ENCODE measurements at regions not wholly inside any gene's neighbourhood (a gene's known extent, or its start where the extent isn't known, plus 50 kb on each side); places are given as distances from the start of the nearest gene placed in this dataset.
"Not testable (repeated sequence)": the region's sequence is repeated elsewhere in the genome, so short reads cannot be mapped to it uniquely, and the experiment has no call there.

DNA sequence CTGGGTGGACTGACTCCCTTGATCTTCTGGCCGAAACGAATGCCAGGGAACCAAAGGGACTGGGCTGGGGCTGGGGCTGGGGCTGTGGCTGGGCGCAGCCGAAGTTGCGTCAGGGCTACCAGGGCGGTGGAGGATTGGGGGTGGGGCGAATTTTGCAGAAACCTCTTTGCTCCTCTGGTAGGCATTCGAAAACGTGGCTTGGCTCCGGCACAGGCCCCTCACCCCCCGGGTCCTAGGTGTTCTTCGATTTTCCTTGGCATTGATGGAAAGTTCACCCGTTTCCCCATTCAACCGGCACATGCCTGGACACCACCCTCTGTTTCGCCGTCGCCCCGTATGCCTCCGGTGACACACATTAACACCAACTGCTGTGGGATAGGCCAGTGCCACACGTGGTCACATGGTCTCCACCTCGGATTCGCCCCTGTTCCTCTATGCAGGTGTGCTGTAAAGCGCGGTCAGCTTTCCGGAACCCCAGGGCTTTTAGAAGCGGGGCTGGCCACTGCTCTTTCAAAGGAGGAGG, 477.1 kb downstream of the SPATA31A7 start:
- no CpG with 5 or more reads among the region's 26 CpGs for WGBS (ENCODE audit: extremely low coverage, insufficient coverage, low lambda C conversion rate)
- H3K4me1 ChIP-seq (ENCODE audit: control insufficient read depth, low read depth, low read length), result no peaks in the 10 kb centered on the region
- no peaks in the 10 kb centered on the region for H3K79me1 ChIP-seq (ENCODE audit: low read length)
- H2BK15ac ChIP-seq (replicated peaks; ENCODE audit: low read depth), result no peak overlapping the region
- no peak overlapping the region for H4K5ac ChIP-seq (ENCODE audit: low read length)
- no peak for DNase-seq
- H3K56ac ChIP-seq (ENCODE audit: low read length), result no peak overlapping the region
- no peak overlapping the region for H3K4me2 ChIP-seq (ENCODE audit: low read length)
- no peak overlapping the region for H2AK5ac ChIP-seq (ENCODE audit: low read length)
- H3K4me3 ChIP-seq (ENCODE audit: low read length), result no peak overlapping the region
- no peak overlapping the region for H2BK5ac ChIP-seq (ENCODE audit: low read length)
- no peak overlapping the region for H4K8ac ChIP-seq (ENCODE audit: low read depth, low read length)
- H3K18ac ChIP-seq (ENCODE audit: low read length), result no peak overlapping the region
- H3K9ac ChIP-seq (ENCODE audit: low read length), result no peak overlapping the region
- no peaks in the 10 kb centered on the region for H3K79me2 ChIP-seq (ENCODE audit: control insufficient read depth, insufficient read depth, low read length)
- H3K36me3 ChIP-seq (ENCODE audit: control insufficient read depth, insufficient read depth, low read length), result no peaks in the 10 kb centered on the region
- no peak overlapping the region for H3K23ac ChIP-seq (ENCODE audit: low read length)
- no peaks in the 10 kb centered on the region for H3K27me3 ChIP-seq (ENCODE audit: insufficient read depth, low read length, poor library complexity)
- H3K27ac ChIP-seq (ENCODE audit: low read depth, low read length), result no peak overlapping the region
- H2BK120ac ChIP-seq (ENCODE audit: low read depth, low read length), result no peak overlapping the region
- H3K4ac ChIP-seq (ENCODE audit: low read depth, low read length), result no peak overlapping the region

DNA sequence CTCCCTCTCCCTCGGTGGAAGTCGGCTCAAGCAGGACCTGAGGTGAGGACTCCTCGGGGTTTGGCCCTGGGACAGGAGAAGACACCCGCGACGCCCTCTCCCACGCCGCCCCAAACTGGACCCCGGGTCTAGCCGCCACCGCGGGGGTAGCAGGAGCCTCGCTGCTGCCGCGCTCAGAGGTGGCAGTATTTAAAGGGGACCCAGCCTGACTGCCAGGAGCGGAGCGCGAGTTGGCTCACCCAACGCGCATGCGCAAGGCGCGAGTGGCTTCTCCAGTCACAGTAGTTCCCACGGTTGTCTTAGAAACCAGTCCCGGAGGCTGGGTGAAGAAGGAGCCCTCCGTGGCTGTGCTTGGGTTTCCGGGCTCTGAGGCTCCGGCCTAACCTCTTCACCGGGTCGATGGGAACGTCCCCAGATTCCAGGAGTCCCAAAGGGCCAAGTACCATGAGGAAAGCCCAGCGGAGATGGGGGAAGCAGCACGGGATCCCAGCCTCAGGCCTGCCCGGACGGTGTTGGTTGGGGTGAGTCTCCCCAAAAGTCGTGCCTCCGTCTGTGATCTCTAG, 477.8 kb downstream of the SPATA31A7 start:
- Histone ChIP-seq H3K4me1 (ENCODE audit: control insufficient read depth, low read depth, low read length) (no peaks in the 10 kb centered on the region), H3K4ac (ENCODE audit: low read depth, low read length) (no peak overlapping the region), H3K79me1 (ENCODE audit: low read length) (no peaks in the 10 kb centered on the region), H2BK15ac (replicated peaks; ENCODE audit: low read depth) (no peak overlapping the region), H3K18ac (ENCODE audit: low read length) (no peak overlapping the region), H3K36me3 (ENCODE audit: control insufficient read depth, insufficient read depth, low read length) (no peaks in the 10 kb centered on the region), H4K8ac (ENCODE audit: low read depth, low read length) (no peak overlapping the region), H3K27ac (ENCODE audit: low read depth, low read length) (no peak overlapping the region), H2AK5ac (ENCODE audit: low read length) (no peak overlapping the region), H3K79me2 (ENCODE audit: control insufficient read depth, insufficient read depth, low read length) (no peaks in the 10 kb centered on the region), H3K23ac (ENCODE audit: low read length) (no peak overlapping the region), H2BK5ac (ENCODE audit: low read length) (no peak overlapping the region), H2BK120ac (ENCODE audit: low read depth, low read length) (no peak overlapping the region), H3K27me3 (ENCODE audit: insufficient read depth, low read length, poor library complexity) (no peaks in the 10 kb centered on the region), H3K56ac (ENCODE audit: low read length) (no peak overlapping the region), H3K9ac (ENCODE audit: low read length) (no peak overlapping the region), H4K5ac (ENCODE audit: low read length) (no peak overlapping the region), H3K4me3 (ENCODE audit: low read length) (no peak overlapping the region), H3K4me2 (ENCODE audit: low read length) (no peak overlapping the region)
- WGBS (ENCODE audit: extremely low coverage, insufficient coverage, low lambda C conversion rate), result no CpG with 5 or more reads among the region's 37 CpGs
- DNase-seq, result no peak

DNA sequence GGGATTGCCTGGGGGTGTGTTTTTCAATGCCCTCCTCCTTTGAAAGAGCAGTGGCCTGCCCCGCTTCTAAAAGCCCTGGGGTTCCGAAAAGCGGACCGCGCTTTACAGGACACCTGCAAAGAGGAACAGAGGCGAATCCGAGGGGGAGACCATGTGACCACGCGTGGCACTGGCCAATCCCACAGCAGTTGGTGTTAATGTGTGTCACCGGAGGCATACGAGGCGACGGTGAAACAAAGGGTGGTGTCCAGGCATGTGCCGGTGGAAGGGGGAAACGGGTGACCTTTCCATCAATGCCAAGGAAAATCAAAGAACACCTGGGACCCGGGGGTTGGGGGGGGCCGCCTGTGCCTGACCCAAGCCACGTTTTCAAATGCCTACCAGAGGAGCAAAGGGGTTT, 478.4 kb downstream of the SPATA31A7 start:
- H4K5ac ChIP-seq (ENCODE audit: low read length); H3K79me1 ChIP-seq (ENCODE audit: low read length); H4K8ac ChIP-seq (ENCODE audit: low read depth, low read length); H3K9ac ChIP-seq (ENCODE audit: low read length); H2BK15ac ChIP-seq (replicated peaks; ENCODE audit: low read depth); H3K27me3 ChIP-seq (ENCODE audit: insufficient read depth, low read length, poor library complexity); H3K18ac ChIP-seq (ENCODE audit: low read length); H3K56ac ChIP-seq (ENCODE audit: low read length); DNase-seq; H3K36me3 ChIP-seq (ENCODE audit: control insufficient read depth, insufficient read depth, low read length); H3K4me3 ChIP-seq (ENCODE audit: low read length); H2AK5ac ChIP-seq (ENCODE audit: low read length); H3K4me2 ChIP-seq (ENCODE audit: low read length); H3K27ac ChIP-seq (ENCODE audit: low read depth, low read length); H2BK120ac ChIP-seq (ENCODE audit: low read depth, low read length); H3K4me1 ChIP-seq (ENCODE audit: control insufficient read depth, low read depth, low read length); H3K79me2 ChIP-seq (ENCODE audit: control insufficient read depth, insufficient read depth, low read length); H3K23ac ChIP-seq (ENCODE audit: low read length); H3K4ac ChIP-seq (ENCODE audit: low read depth, low read length); H2BK5ac ChIP-seq (ENCODE audit: low read length): not testable (repeated sequence)
- no CpG with 5 or more reads among the region's 18 CpGs for WGBS (ENCODE audit: extremely low coverage, insufficient coverage, low lambda C conversion rate)

DNA sequence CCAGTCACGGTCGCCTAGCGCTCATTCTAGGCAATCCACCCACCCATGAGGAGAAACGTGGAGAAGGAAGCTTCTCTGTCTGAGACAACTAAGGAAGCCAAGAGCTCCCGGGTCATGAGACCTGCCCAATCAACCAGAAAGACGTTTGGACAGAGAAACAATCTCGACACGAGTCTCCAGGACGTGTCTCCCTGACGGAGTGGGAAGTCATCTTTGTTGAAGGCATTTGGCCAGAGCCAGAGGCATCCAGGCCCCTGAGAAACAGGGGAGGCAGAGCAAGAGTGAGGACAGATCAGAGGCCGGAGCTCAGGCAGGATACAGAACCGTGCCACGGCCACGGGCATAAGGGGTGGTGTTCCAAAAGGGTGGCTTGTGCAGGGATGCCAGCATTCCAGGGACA, 479.0 kb downstream of the SPATA31A7 start:
- Histone ChIP-seq H3K18ac (ENCODE audit: low read length) (no peak overlapping the region), H3K4ac (ENCODE audit: low read depth, low read length) (no peak overlapping the region), H2BK5ac (ENCODE audit: low read length) (no peak overlapping the region), H3K36me3 (ENCODE audit: control insufficient read depth, insufficient read depth, low read length) (no peaks in the 10 kb centered on the region), H3K27me3 (ENCODE audit: insufficient read depth, low read length, poor library complexity) (no peaks in the 10 kb centered on the region), H3K79me2 (ENCODE audit: control insufficient read depth, insufficient read depth, low read length) (no peaks in the 10 kb centered on the region), H3K27ac (ENCODE audit: low read depth, low read length) (no peak overlapping the region), H4K5ac (ENCODE audit: low read length) (no peak overlapping the region), H3K9ac (ENCODE audit: low read length) (no peak overlapping the region), H3K79me1 (ENCODE audit: low read length) (no peaks in the 10 kb centered on the region), H3K4me1 (ENCODE audit: control insufficient read depth, low read depth, low read length) (no peaks in the 10 kb centered on the region), H3K4me2 (ENCODE audit: low read length) (no peak overlapping the region), H2BK120ac (ENCODE audit: low read depth, low read length) (no peak overlapping the region), H3K56ac (ENCODE audit: low read length) (no peak overlapping the region), H2AK5ac (ENCODE audit: low read length) (no peak overlapping the region), H3K4me3 (ENCODE audit: low read length) (no peak overlapping the region), H4K8ac (ENCODE audit: low read depth, low read length) (no peak overlapping the region), H3K23ac (ENCODE audit: low read length) (no peak overlapping the region), H2BK15ac (replicated peaks; ENCODE audit: low read depth) (no peak overlapping the region)
- DNase-seq, result no peak
- WGBS (ENCODE audit: extremely low coverage, insufficient coverage, low lambda C conversion rate), result no CpG with 5 or more reads among the region's 14 CpGs

DNA sequence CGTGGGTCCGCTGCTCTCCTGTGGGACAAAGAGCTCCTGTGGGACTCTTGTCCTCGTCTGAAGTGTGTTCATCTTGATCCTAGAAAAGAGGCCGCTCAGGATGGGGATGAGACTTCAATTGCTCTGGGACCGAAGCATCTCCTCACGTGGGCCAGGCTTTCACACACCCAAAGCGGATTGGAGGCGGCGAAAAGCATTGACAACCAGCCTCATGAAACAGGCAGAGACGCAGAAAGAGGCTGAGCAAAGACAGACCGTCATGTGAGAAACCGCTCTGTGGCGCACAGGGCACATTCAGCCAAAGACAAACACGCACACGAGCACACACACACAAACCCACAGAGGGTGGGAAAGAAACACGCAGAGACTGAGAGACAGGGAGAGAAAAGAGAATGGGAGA, 479.5 kb downstream of the SPATA31A7 start:
- no peak overlapping the region for H2BK120ac ChIP-seq (ENCODE audit: low read depth, low read length)
- H3K27ac ChIP-seq (ENCODE audit: low read depth, low read length), result no peak overlapping the region
- no peak overlapping the region for H3K56ac ChIP-seq (ENCODE audit: low read length)
- no peak overlapping the region for H2BK5ac ChIP-seq (ENCODE audit: low read length)
- H4K8ac ChIP-seq (ENCODE audit: low read depth, low read length), result no peak overlapping the region
- H3K79me1 ChIP-seq (ENCODE audit: low read length), result no peaks in the 10 kb centered on the region
- H3K18ac ChIP-seq (ENCODE audit: low read length), result no peak overlapping the region
- no peaks in the 10 kb centered on the region for H3K4me1 ChIP-seq (ENCODE audit: control insufficient read depth, low read depth, low read length)
- H3K79me2 ChIP-seq (ENCODE audit: control insufficient read depth, insufficient read depth, low read length), result no peaks in the 10 kb centered on the region
- H3K27me3 ChIP-seq (ENCODE audit: insufficient read depth, low read length, poor library complexity), result no peaks in the 10 kb centered on the region
- WGBS (ENCODE audit: extremely low coverage, insufficient coverage, low lambda C conversion rate), result no CpG with 5 or more reads among the region's 16 CpGs
- H3K23ac ChIP-seq (ENCODE audit: low read length), result no peak overlapping the region
- no peak overlapping the region for H3K9ac ChIP-seq (ENCODE audit: low read length)
- H2AK5ac ChIP-seq (ENCODE audit: low read length), result no peak overlapping the region
- H2BK15ac ChIP-seq (replicated peaks; ENCODE audit: low read depth), result no peak overlapping the region
- H3K36me3 ChIP-seq (ENCODE audit: control insufficient read depth, insufficient read depth, low read length), result no peaks in the 10 kb centered on the region
- H3K4me3 ChIP-seq (ENCODE audit: low read length), result no peak overlapping the region
- no peak overlapping the region for H3K4ac ChIP-seq (ENCODE audit: low read depth, low read length)
- no peak overlapping the region for H4K5ac ChIP-seq (ENCODE audit: low read length)
- DNase-seq, result no peak
- no peak overlapping the region for H3K4me2 ChIP-seq (ENCODE audit: low read length)

DNA sequence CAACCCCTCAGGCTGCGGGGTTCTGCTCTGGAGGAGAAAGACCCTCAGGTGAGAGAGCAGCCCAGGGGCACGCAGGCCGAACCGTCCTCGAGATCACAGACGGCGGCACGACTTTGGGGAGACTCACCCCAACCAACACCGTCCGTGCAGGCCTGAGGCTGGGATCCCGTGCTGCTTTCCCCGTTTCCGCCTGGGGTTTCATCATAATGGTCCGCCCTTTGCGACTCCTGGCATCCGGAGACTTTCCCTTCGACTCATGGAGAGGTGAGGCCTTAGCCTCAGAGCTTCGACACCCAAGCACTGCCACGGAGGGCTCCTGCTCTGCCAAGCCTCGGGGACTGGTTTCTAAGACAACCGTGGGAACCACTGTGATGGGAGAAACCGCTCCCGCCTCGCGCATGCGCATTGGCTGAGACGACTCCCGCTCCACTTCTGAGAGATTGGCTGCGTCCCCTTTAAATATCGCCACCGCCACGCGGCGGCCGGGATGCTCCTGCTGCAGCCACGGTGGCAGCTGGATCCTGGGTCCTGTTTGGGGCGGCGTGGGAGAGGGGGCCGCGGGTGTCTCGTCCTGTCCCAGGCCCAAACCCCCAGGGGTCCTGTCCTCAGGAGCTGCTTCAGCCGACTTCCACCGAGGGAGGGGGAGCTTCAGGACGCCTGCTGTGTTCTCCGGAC, 480.1 kb downstream of the SPATA31A7 start:
- not testable (repeated sequence) for H3K18ac ChIP-seq (ENCODE audit: low read length); H3K4me3 ChIP-seq (ENCODE audit: low read length); H3K36me3 ChIP-seq (ENCODE audit: control insufficient read depth, insufficient read depth, low read length); H3K23ac ChIP-seq (ENCODE audit: low read length); H2BK120ac ChIP-seq (ENCODE audit: low read depth, low read length); H3K4ac ChIP-seq (ENCODE audit: low read depth, low read length); H4K8ac ChIP-seq (ENCODE audit: low read depth, low read length); H4K5ac ChIP-seq (ENCODE audit: low read length); H3K27me3 ChIP-seq (ENCODE audit: insufficient read depth, low read length, poor library complexity); H3K56ac ChIP-seq (ENCODE audit: low read length); H3K4me2 ChIP-seq (ENCODE audit: low read length); H3K4me1 ChIP-seq (ENCODE audit: control insufficient read depth, low read depth, low read length); H3K79me1 ChIP-seq (ENCODE audit: low read length); H3K27ac ChIP-seq (ENCODE audit: low read depth, low read length); H2AK5ac ChIP-seq (ENCODE audit: low read length); H2BK15ac ChIP-seq (replicated peaks; ENCODE audit: low read depth); H3K9ac ChIP-seq (ENCODE audit: low read length); H3K79me2 ChIP-seq (ENCODE audit: control insufficient read depth, insufficient read depth, low read length); H2BK5ac ChIP-seq (ENCODE audit: low read length)
- peak; percentile 1 for DNase-seq
- no CpG with 5 or more reads among the region's 45 CpGs for WGBS (ENCODE audit: extremely low coverage, insufficient coverage, low lambda C conversion rate)
